ENCODE measurements at regions not wholly inside any gene's neighbourhood (a gene's known extent, or its start where the extent isn't known, plus 50 kb on each side); places are given as distances from the start of the nearest gene placed in this dataset.

DNA sequence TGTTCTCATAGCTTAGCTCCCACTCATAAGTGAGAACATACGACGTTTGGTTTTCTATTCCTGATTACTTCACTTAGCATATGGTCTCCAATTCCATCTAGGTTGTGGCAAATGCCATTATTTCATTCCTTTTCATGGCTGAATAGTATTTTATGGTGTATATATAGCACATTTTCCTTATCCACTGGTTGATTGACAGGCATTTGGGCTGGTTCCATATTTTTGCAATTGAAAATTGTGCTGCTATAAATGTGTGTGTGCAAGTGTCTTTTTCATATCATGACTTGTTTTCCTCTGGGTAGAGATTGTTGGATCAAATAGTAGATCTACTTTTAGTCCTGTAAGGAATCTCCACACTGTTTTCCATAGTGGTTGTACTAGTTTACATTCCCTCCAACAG is 133.0 kb upstream of the TAB2 start:
- no peak for DNase-seq

- DNase-seq, result no peak
Measured at GRCh38 chr6:149185799-149186357, 131.6 kb upstream of the TAB2 start.

DNA sequence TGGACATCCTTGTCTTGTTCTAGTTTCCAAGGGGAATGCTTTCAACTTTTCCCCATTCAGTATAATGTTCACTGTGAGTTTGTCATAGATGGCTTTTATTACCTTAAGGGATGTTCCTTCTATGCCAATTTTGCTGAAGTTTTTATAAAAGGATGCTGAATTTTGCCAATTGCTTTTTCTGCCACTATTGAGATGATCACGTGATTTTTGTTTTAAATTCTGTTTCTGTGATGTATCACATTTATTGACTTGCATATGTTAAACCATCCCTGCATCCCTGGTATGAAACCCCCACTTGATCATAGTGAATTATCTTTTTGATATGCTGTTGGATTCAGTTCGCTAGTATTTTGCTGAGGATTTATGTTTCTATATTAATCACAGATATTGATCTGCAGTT is 130.6 kb upstream of the TAB2 start:
- no peak for DNase-seq

GRCh38 chr6:149190224-149190831 is 127.2 kb upstream of the TAB2 start:
- DNase-seq, result no peak

DNA sequence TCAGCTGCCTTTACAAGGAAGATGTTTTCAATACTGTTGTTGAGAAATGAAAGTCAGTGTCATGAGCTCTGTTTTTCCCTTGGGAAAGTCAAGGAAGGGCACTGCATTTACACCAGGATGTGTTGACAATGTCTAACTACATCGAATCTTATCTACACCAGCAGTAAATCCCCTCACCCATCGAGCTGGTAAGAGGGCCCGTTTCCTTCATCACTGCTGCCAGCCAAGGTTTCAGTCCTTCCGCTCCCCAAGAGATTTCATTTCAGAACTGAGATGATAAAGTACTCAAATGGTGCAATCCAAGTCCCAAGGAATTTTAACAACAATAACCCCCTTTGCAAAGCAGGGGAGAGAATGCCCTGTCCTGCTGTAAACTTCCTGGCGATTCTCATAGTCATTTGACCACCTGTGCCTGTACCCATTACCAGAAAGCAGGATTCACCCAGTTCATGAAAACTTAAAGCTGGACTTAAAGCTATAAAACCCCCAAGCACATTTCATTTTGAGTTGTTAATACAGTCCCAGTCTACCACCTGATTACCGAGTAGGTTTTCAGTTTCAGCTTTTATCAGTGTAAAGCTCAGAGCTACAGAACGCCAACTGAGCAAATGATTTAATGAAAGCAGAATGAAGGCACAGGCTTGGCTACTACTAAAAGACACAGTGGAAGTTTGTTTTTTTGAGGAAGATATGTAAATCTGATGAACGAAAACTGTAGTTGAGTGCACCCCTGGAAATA is 122.5 kb upstream of the TAB2 start:
- no peak for DNase-seq

GRCh38 chr6:149196091-149196490 is 121.4 kb upstream of the TAB2 start:
- DNase-seq, result no peak

DNA sequence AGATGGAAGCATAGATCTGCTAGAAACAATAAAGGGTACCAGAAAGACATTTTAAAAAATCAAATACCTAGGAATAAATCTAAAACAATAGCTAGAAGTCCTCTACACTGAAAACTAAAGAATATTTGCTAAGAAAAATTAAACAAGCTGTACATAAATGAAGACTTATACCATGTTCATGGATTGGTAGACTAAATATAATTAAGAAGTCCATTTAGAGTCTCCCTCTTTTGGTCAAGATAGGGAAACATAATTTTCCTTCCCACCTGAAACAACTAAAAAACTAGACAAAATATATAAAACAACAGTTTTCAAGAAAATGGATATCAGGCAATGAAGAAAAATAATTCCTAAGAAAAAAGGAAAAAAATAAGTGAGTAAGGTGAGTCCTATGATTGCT is 120.0 kb upstream of the TAB2 start:
- no peak for DNase-seq

- DNase-seq, result no peak
Measured at GRCh38 chr6:149198265-149198664, 119.2 kb upstream of the TAB2 start.

DNA sequence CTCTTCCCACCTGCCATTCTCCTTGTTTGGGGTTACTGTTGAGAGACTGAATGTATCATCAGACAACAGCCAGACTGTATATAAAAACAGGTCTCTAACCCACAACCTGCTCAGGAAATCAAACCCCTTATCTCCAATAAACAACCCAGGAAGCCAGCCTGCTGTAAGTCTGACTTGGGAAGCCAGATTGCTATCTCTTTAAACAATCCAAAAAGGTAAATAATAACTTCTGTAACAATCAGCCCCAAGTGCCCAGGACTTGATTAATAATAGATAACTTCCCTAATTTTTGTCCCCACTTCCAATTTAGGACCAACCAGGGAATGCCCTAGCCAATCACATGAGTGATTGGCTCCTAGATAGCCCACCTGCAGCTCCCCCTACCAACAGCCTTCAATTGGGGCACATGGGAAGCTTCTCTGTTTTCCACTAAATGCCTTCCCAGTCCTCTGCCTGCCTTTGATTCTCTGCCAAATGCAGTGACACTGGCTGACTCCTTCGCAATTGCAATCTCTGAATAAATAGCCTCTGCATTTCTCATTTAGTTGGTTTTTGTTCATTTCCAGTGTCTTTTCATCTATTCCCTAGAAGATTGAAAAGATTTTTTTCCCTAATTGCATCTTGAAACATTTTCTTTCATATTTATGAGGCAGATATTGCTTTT is 117.1 kb upstream of the TAB2 start:
- DNase-seq, result no peak

DNA sequence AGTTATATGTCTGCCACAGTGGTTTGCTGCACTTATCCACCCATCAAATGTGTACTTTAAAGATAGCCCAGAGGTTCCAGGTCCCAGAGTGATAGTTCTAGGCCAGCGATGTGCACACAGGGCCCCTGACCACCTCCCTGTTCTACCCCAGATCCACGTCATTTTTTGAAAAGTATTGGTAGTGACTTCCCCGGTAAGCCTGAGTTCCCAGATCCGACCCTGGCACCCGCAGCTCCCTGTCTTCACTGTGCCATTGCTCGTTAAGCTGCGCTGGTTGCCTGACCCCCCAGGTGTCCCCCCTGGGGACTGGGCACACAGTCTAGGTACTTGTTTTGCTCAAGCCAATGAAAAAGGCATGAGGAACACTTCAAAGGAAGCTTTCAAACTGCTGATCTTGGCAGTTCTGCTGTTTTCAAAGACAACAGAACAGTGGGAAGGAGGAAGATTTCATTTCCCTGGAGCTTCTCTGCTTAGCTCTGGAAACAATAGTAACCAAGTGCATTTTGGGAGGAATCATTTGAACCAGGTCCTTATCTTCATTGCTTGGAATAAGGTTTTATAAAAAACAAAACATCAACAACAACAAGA is 116.3 kb upstream of the TAB2 start:
- no peak for DNase-seq

- DNase-seq, result no peak
Measured at GRCh38 chr6:149202100-149202499, 115.4 kb upstream of the TAB2 start.

- DNase-seq, result no peak
Measured at GRCh38 chr6:149202952-149203351, 114.6 kb upstream of the TAB2 start.

GRCh38 chr6:149203509-149203908 is 114.0 kb upstream of the TAB2 start:
- no peak for DNase-seq

- no peak for DNase-seq
Measured at GRCh38 chr6:149208134-149208601, 109.3 kb upstream of the TAB2 start.

DNA sequence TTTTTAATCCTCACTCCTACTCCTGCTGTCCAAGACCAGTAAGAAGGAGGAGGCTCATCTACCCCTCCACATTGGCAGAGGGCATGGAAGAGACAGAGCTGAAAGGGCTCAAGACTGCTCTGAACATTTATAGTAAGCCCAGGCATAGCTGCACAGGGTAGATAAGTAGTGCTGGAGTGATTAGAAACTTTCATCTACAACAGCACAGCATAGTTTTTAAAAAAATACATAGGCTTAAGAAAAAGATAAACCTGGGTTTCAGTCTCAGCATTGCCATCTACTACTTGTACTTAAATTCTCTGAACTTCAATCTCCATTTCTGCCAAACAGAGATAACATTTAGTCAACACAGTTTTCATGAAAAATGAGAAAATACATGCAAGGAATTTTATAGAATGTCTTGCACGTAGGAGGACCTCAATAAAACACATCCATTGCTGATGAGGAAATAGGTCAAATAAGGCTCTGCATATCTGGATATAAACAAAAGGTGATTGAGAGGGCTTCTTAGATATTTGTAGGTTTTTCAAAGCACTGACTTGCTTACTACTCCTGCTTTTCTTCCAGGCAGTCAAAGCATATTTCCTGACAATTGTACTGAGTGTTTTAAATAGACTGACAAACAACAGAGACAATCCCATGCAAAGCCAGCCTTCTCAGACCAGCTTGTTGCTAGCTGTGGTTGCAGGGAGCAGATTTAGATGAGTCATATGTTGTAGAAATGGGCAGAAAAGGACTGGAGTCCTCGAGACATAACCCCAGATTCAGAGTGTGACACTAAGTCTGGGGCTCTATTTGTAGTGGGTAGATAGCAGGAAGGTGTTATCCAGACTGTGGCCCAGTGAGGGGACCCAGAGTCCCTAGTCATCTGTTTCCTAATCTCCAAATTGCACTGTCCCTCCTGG is 107.4 kb upstream of the TAB2 start:
- no peak for DNase-seq

- DNase-seq, result no peak
Measured at GRCh38 chr6:149211046-149211571, 106.4 kb upstream of the TAB2 start.

DNA sequence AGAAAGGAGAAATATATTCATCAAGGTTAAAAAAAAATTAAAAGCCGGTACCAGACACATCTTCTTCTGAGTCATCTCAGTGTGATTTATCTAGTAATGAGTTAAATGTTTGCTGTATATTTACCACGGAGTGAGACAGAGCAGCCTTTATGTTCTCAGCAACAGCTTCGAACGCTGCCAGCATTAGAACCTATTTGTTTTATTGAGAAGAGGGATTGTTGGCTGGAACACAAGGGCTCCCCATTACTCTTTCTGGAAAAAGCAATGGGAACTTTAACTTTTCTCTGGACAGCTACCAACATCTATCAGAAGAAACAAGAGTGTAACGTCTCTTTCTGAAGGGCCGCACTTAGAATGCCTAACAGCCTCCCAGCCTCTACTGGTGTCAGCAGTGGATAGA is 105.3 kb upstream of the TAB2 start:
- no peak for DNase-seq

DNA sequence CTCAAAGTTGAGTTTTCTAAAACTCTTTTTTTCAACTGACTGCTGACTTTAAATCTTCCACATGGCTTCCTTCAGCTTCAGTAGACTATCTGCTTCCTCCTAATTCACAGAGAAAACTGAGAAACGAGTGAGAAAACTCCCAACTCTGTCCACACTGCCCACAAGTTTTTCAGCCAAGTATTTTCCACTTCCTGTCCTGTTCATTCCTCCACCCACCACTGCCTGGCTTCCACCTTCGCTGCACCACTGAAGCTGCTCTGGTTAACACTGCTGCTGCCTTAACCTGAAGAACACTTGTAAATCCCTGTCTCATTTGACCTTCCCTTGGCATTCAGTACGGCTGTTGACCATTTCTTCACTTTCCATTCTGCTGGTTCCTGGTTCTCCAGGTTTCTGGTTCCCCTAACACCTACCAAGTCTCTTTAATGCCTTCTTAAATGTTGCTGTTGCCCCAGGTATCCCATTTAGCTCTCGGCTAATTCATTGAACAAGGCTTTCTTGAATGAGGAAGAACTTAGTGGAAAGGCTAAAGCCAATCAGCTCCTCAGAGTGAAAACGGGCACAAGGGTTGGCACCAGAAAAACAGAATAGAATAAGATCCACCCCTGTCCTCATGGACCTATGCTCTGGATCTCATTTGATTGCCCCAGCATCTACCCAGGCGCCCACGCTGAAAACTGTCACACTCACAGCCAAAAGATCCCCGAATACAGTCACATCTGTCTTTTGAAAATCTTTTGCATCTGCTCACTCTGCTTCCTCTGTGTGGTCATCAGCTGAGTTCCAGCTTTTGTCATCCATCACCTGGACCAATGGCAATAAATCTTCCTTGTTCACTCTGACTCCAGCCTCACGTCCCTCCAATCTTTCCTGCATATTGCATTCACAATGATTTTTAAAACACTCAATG is 104.4 kb upstream of the TAB2 start:
- no peak for DNase-seq

DNA sequence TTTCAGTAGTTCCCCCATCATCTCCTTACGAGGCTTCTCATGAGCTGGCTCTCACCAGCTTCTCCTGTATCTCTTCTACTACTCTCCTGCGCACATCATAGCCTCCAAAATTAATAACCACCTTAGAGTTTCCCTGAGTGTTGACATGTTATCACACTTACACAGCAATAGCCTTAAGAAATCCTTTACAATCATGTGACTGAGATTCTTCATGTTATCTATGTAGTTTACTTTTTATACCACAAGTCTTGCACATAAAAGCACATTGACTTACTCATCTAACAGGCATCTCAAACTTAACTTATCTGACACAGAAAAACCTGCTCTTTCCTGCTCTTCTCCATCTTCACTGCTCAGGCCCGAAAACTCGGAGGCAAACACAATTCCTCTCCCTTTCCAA is 103.7 kb upstream of the TAB2 start:
- no peak for DNase-seq

DNA sequence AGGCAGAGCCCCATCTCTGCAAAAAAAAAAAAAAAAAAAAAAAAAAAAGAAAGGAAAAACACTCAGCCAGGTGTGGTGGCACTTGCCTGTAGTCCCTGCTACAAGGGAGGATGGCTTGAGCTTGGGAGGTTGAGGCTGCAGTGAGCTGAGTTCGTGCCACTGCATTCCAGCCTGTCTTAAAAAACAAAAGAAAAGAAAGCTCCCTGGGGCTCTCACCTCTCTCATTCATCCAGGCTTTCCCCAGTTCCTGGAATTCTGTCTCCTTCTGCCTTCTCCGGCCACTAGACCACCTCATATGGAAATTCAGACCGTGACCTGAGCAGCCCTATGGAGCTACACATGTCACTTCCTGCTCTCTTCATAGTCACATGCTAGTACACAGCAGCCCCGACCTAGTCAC is 101.1 kb upstream of the TAB2 start:
- no peak for DNase-seq
